HCT116 (cell line): ENCODE measurements at regions not wholly inside any gene's neighbourhood (a gene's known extent, or its start where the extent isn't known, plus 50 kb on each side); places are given as distances from the start of the nearest gene placed in this dataset.

Source experiments
- CTCF ChIP-seq, 3 experiments: fragments of 200-600 bp in 1 of 3; sonication (generic) in 1 of 3; IDR thresholded peaks in 2 of 3; conservative IDR thresholded peaks in 1 of 3; 2 replicates each; pipeline ENCODE4 v1.5.1; 2012 to 2017; ENCODE audit warnings: low read depth in 2 of 3, low read length in 2 of 3, antibody characterized with exemption in 1 of 3, borderline replicate concordance in 1 of 3, control low read depth in 1 of 3, mild to moderate bottlenecking in 1 of 3, mixed read lengths in 1 of 3, mixed run types in 1 of 3, moderate library complexity in 1 of 3; ENCODE audit not compliant: insufficient read depth in 1 of 3
- EZH2 ChIP-seq: fragments of 200-600 bp; sonication (generic); IDR thresholded peaks from 2 replicates; pipeline ENCODE4 v1.6.1; 2017; ENCODE audit warnings: antibody characterized with exemption, mixed run types
- FOSL1 ChIP-seq: IDR thresholded peaks from 2 replicates; pipeline ENCODE4 v1.6.1; 2012; ENCODE audit warnings: low read depth
- MAX ChIP-seq: IDR thresholded peaks from 2 replicates; pipeline ENCODE4 v1.6.1; 2012
- POLR2A ChIP-seq: IDR thresholded peaks from 2 replicates; pipeline ENCODE4 v1.7.0; 2011; ENCODE audit warnings: borderline replicate concordance; ENCODE audit not compliant: insufficient read depth, insufficient read length; ENCODE audit errors: extremely low read depth
- POLR2AphosphoS5 ChIP-seq: IDR thresholded peaks from 2 replicates; pipeline ENCODE4 v1.6.1; 2011; ENCODE audit warnings: mild to moderate bottlenecking, low read depth, low read length, moderate library complexity
- RAD21 ChIP-seq: IDR thresholded peaks from 2 replicates; pipeline ENCODE4 v1.6.1; 2012; ENCODE audit warnings: low read depth, mild to moderate bottlenecking
- REST ChIP-seq: IDR thresholded peaks from 2 replicates; pipeline ENCODE4 v1.6.1; 2012; ENCODE audit warnings: low read depth
- YY1 ChIP-seq: IDR thresholded peaks from 2 replicates; pipeline ENCODE4 v1.6.1; 2011; ENCODE audit warnings: low read length, low read depth, moderate library complexity, mild to moderate bottlenecking; ENCODE audit not compliant: insufficient replicate concordance; ENCODE audit errors: extremely low read depth
- ZBTB33 ChIP-seq: IDR thresholded peaks from 2 replicates; pipeline ENCODE4 v1.6.1; 2011; ENCODE audit warnings: mild to moderate bottlenecking, low read length, moderate library complexity; ENCODE audit not compliant: insufficient replicate concordance; ENCODE audit errors: extremely low read depth
- ZFX ChIP-seq: fragments of 450-650 bp; IDR thresholded peaks from 2 replicates; pipeline ENCODE4 v1.6.1; 2017

GRCh38 chr3:68139897-68140296 is 485.5 kb upstream of the SUCLG2 start:
- TF ChIP-seq ZBTB33 (no peak), CTCF (IDR thresholded peaks at IDR 0.05 in 2 of 3, conservative IDR thresholded peaks at IDR 0.05 in 1 of 3; ENCODE audit: borderline replicate concordance in 1 of 3, insufficient read depth in 1 of 3, low read depth in 2 of 3, low read length in 2 of 3) (no peak), MAX (no peak), RAD21 (no peak), REST (no peak), POLR2AphosphoS5 (no peak), POLR2A (no peak), EZH2 (no peak), FOSL1 (no peak), YY1 (no peak), ZFX (no peak)
